Adrenal gland (tissue), 9 donors: ENCODE measurements at regions not wholly inside any gene's neighbourhood (a gene's known extent, or its start where the extent isn't known, plus 50 kb on each side); places are given as distances from the start of the nearest gene placed in this dataset.

ENCODE experiments used
- DNase-seq, 7 donors: peaks; one replicate each; pipeline ENCODE4 v3.0.0-alpha.2; 2019 to 2020
- H3K27ac ChIP-seq, 5 donors: fragments of 200-600 bp; sonication (generic) in 4 of 5; 1 replicate in 3 of 5; 2 replicates in 2 of 5; pipeline versions ENCODE4 v1.5.1 to v1.8.0; 2016 to 2020; ENCODE audit warnings: mild to moderate bottlenecking in 1 of 5
- H3K27me3 ChIP-seq: fragments of 200-600 bp; 2 replicates; pipeline ENCODE4 v1.8.0; 2021
- H3K36me3 ChIP-seq, 2 donors: fragments of 200-600 bp; replicated peaks in 1 of 2; 1 replicate in 1 of 2; 2 replicates in 1 of 2; pipeline versions ENCODE4 v1.5.1 to v1.8.0; 2018 to 2022
- H3K4me1 ChIP-seq, 2 donors: fragments of 200-600 bp; replicated peaks in 1 of 2; 1 replicate in 1 of 2; 2 replicates in 1 of 2; pipeline versions ENCODE4 v1.5.1 to v1.8.0; 2018 to 2021
- H3K4me3 ChIP-seq, 4 donors: fragments of 200-600 bp; sonication (generic) in 3 of 4; one replicate each; pipeline ENCODE4 v1.5.1; 2016 to 2018
- H3K9me3 ChIP-seq, 3 donors: fragments of 200-600 bp; sonication (generic) in 1 of 3; replicated peaks in 1 of 3; 1 replicate in 2 of 3; 2 replicates in 1 of 3; pipeline versions ENCODE4 v1.5.1 to v1.8.0; 2016 to 2021
- CTCF ChIP-seq, 6 experiments: fragments of 450-650 bp in 4 of 6; fragments of 200-600 bp in 2 of 6; sonication (generic) in 1 of 6; IDR thresholded peaks; 1 replicate in 5 of 6; 2 replicates in 1 of 6; pipeline versions ENCODE4 v1.5.1 to v1.8.0; 2016 to 2021; ENCODE audit warnings: antibody characterized with exemption in 6 of 6, mild to moderate bottlenecking in 2 of 6, moderate library complexity in 1 of 6
- POLR2A ChIP-seq, 2 donors: fragments of 450-650 bp; IDR thresholded peaks; one replicate each; pipeline ENCODE4 v1.6.1; 2017; ENCODE audit warnings: antibody characterized with exemption in 2 of 2, mild to moderate bottlenecking in 2 of 2, moderate library complexity in 1 of 2
- WGBS, 4 donors: extraction: QIAGEN DNeasy Blood & Tissue Kit in 2 of 4; methylation state at CpG; one replicate each; pipeline versions ENCODE4 v1.1.5 to v1.1.7; 2013 to 2017; 5-methylcytosine and 5-hydroxymethylcytosine counted together
- intact Hi-C, 2 donors: fragments of 100-400 bp; cut with DNase I; formaldehyde crosslinking; loops; one replicate each; pipeline versions ENCODE4 v1.14.1 to v1.15.0; 2022 to 2023
- donor health status: healthy with polysubstance abuse.
- donor health status: Bipolar disorder and iron deficiency.
- donor health status: DM: yes; HTN: yes; CAD: no.
- donor health status: DM: no; HTN: no; CAD: no.
- donor health status: DM: no; HTN: no; CAD: no.

GRCh38 chr12:78721906-78722305 is 142.7 kb upstream of the SYT1 start:
- no peak overlapping the region for H3K27ac ChIP-seq
- H3K9me3 ChIP-seq: no peaks in the 10 kb centered on the region
- TF ChIP-seq POLR2A (IDR thresholded peaks at IDR 0.05) (no peak), CTCF (IDR thresholded peaks at IDR 0.05) (no peak)
- H3K4me1 ChIP-seq: no peaks in the 10 kb centered on the region
- no peaks in the 10 kb centered on the region for H3K36me3 ChIP-seq
- no peak for DNase-seq
- H3K27me3 ChIP-seq: no peaks in the 10 kb centered on the region
- no peak overlapping the region for H3K4me3 ChIP-seq
- intact Hi-C loops: no loop called here

DNA sequence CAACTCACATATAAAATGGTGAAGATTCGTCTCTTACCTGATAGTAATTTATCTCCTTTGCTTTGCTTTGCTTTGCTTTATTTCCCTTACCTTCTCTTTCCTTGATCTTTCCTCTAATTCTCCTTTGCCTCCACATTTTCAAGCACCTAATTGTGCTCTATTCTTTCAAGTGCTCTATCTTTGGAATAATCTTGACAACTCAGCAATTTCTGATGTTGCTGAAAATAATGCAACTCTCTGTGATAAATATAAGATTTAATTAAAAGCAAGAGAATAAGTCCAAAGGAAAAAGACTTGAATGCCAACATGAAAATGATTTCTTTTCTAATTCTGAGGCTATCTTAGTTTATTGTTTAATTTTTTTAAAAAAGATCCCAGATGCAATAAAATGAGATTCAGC is 139.5 kb upstream of the SYT1 start:
- Histone ChIP-seq H3K27me3 (no peaks in the 10 kb centered on the region), H3K27ac (no peak overlapping the region), H3K9me3 (no peaks in the 10 kb centered on the region), H3K4me1 (no peaks in the 10 kb centered on the region), H3K4me3 (no peak overlapping the region), H3K36me3 (no peaks in the 10 kb centered on the region)
- WGBS, 4 donors: 71 to 81% (median 76%) methylated on average over 1 of the region's 1 CpG
- intact Hi-C loops: no loop called here
- DNase-seq: no peak
- TF ChIP-seq CTCF (IDR thresholded peaks at IDR 0.05) (no peak), POLR2A (IDR thresholded peaks at IDR 0.05) (no peak)

DNA sequence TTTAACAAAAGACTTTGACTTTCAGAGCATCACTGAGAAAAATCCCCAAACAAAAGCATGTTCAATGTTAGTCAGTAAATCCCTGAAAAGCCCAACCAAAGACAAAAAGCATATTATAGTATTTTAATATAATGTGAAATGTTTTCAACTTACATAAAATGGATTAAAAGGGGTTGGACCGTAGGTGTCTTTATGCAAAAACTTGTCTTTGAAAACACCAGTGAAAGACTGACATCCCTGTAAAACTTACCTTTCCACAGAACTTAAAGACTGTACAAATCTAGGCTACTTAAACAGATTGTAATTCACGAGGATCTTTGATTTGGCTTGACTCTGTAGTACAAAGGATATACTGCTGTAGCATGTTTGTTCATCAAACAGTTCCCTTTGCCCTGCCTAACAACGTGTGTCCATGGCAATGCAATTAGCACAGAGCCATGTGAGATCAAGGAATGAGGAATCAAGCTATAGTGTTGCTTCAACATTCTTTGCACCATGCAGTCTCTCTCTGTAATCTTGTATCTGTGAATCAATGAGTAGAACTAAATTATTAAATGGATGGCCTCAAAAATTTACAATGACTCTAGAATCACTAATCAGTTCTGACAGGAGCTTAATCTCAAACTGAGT is 138.5 kb upstream of the SYT1 start:
- Histone ChIP-seq H3K9me3 (no peaks in the 10 kb centered on the region), H3K27me3 (no peaks in the 10 kb centered on the region), H3K4me3 (no peak overlapping the region), H3K27ac (no peak overlapping the region), H3K36me3 (no peaks in the 10 kb centered on the region), H3K4me1 (no peaks in the 10 kb centered on the region)
- TF ChIP-seq POLR2A (IDR thresholded peaks at IDR 0.05) (no peak), CTCF (IDR thresholded peaks at IDR 0.05) (no peak)
- intact Hi-C loops: no loop called here
- DNase-seq: no peak
- 37 to 55% (median 46%) methylated on average over 3 of the region's 3 CpGs for WGBS, 4 donors

DNA sequence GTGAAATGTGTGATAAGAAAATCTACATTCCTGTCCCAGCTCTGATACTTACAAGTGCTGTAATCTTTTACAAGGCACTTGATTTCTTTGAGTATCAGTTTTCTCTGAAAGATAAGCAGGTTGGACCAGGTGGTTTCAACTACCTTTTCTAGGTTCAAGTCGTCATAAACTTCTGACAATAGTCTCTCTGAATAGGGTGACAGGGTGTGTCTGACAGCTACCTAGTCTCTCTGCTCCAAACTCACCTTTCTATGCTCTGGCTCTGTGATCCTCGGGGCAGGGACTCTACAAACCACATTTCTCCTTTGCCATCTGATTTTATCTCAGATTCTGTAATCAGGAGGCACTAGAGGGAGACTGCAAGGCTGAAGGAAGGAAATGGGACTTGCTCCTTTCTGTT is 137.7 kb upstream of the SYT1 start:
- Histone ChIP-seq H3K27ac (no peak overlapping the region), H3K4me3 (no peak overlapping the region), H3K4me1 (no peaks in the 10 kb centered on the region), H3K27me3 (no peaks in the 10 kb centered on the region), H3K9me3 (no peaks in the 10 kb centered on the region), H3K36me3 (no peaks in the 10 kb centered on the region)
- intact Hi-C loops: no loop called here
- WGBS, 4 donors: 61 to 71% (median 65%) methylated on average over 2 of the region's 2 CpGs
- TF ChIP-seq CTCF (IDR thresholded peaks at IDR 0.05) (no peak), POLR2A (IDR thresholded peaks at IDR 0.05) (no peak)
- DNase-seq: no peak
